ENCODE measurements at regions not wholly inside any gene's neighbourhood (a gene's known extent, or its start where the extent isn't known, plus 50 kb on each side); places are given as distances from the start of the nearest gene placed in this dataset.
A peak's percentile ranks its signal among the peaks of the same experiment; 100 is the strongest.

GRCh38 chr16:85554889-85555718, 58.0 kb upstream of the GSE1 start:
- Histone ChIP-seq H3K9me3 (ENCODE audit: low read depth) (no peaks in the 10 kb centered on the region), H3K36me3 (no peaks in the 10 kb centered on the region), H3K27ac (peak overlapping the region; percentile 93), H3K27me3 (no peaks in the 10 kb centered on the region), H3K4me1 (ENCODE audit: low read depth) (peaks cover 12% of the 10 kb centered on the region), H3K4me3 (peak overlapping the region; percentile 94)
- peak; percentile 86 to 89 for DNase-seq (ENCODE audit: low read depth in 1 of 2, low spot score in 1 of 2)
- no peak for TF ChIP-seq CTCF (IDR thresholded peaks at IDR 0.05; ENCODE audit: low read depth, low read length)

DNA sequence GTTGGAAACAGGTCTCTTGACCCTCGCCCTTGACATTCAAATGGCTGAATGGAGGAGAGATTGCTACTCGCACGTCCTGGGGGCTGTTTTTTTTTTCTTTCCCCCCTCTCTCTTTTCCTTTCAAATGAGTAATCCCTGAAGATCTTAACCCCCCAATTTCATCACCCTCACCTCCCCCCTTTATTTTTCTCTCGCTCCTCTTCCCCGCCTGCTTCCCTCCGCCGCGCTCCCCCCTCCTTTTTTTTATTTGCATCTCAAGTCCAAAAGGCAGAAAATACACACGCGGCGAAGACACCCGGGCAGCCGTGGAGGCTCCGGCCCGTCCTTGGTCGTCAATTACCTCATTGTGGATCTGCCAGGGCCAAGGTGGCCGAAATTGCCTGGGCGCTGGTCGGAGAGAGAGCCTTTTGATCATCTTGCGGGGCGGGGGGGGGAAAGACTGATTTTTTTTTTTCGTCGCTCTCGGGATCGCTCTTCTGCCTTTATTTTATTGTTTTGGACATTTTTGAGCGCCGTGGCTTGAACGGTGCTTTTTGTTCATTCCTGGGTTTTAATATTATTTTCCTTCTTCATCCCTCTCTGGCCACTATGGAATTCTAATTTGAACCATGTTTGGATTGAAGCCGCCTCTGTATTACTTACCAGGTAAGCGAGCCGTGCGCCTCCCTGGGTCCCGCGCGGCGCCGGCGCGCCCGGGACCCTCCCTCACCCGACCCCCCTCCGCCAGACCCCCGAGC, 57.2 kb upstream of the GSE1 start:
- Histone ChIP-seq H3K4me1 (ENCODE audit: low read depth) (peaks cover 19% of the 10 kb centered on the region), H3K9me3 (ENCODE audit: low read depth) (no peaks in the 10 kb centered on the region), H3K27ac (peak overlapping the region; percentile 93), H3K4me3 (peak overlapping the region; percentile 94), H3K27me3 (no peaks in the 10 kb centered on the region), H3K36me3 (no peaks in the 10 kb centered on the region)
- no peak for TF ChIP-seq CTCF (IDR thresholded peaks at IDR 0.05; ENCODE audit: low read depth, low read length)
- peak in 1 of 2 donors; percentile 56 for DNase-seq (ENCODE audit: low read depth in 1 of 2, low spot score in 1 of 2)

DNA sequence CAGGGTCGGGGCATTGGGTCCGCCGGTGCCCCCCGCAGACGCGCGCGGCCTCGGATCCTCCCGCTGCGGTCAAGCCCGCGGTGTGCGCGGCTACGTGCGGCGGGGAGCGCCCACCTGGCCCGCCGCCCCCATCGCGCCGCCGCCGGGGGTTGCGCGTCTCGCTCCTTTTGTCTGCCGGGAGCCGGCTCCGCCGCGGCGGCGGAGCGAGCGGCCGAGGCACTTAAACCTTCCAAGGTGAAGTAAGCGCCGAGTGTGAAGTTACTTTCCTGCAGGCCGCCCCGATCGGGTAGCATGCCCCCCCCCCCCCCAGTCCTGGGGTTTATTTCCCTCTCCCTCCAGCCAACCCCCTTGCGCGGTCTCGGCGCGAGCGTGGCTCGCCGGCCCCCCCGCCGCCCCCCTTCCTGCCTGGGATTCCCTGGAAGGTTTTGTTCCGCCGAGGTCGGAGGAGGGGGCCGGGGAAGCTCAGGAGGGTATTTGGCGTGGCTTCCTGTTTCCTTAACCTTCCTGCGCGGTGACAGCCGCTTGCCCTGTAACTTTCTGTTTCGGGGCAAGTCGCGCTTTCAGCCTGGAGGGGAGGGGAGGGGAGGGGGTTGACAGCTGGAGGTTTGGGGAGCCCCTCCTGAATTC, 56.6 kb upstream of the GSE1 start:
- no peaks in the 10 kb centered on the region for H3K9me3 ChIP-seq (ENCODE audit: low read depth)
- peaks cover 25% of the 10 kb centered on the region for H3K4me1 ChIP-seq (ENCODE audit: low read depth)
- H3K36me3 ChIP-seq, result no peaks in the 10 kb centered on the region
- no peaks in the 10 kb centered on the region for H3K27me3 ChIP-seq
- H3K4me3 ChIP-seq, result peak overlapping the region; percentile 94
- no peak for TF ChIP-seq CTCF (IDR thresholded peaks at IDR 0.05; ENCODE audit: low read depth, low read length)
- H3K27ac ChIP-seq, result peak overlapping the region; percentile 93
- DNase-seq (ENCODE audit: low read depth in 1 of 2, low spot score in 1 of 2), result peak; percentile 45 to 76

GRCh38 chr16:85557083-85557970, 55.8 kb upstream of the GSE1 start:
- Histone ChIP-seq H3K4me1 (ENCODE audit: low read depth) (peaks cover 33% of the 10 kb centered on the region), H3K4me3 (peak overlapping the region; percentile 94), H3K27ac (peak overlapping the region; percentile 93), H3K36me3 (no peaks in the 10 kb centered on the region), H3K27me3 (no peaks in the 10 kb centered on the region), H3K9me3 (ENCODE audit: low read depth) (no peaks in the 10 kb centered on the region)
- DNase-seq (ENCODE audit: low read depth in 1 of 2, low spot score in 1 of 2), result no peak
- TF ChIP-seq CTCF (IDR thresholded peaks at IDR 0.05; ENCODE audit: low read depth, low read length), result peak; percentile 17
